GM12875 (cell line): ENCODE measurements at regions not wholly inside any gene's neighbourhood (a gene's known extent, or its start where the extent isn't known, plus 50 kb on each side); places are given as distances from the start of the nearest gene placed in this dataset.

ENCODE experiments used
- H3K4me3 ChIP-seq: one replicate; pipeline ENCODE4 v1.5.1; 2011; ENCODE audit warnings: low read depth, low read length, control low read depth
- TF ChIP-seq, protein P1 (sequence below): IDR thresholded peaks from 2 replicates; pipeline ENCODE4 v1.5.1; 2011; ENCODE audit warnings: low read depth, mild to moderate bottlenecking, control low read depth, inconsistent platforms, low read length, moderate library complexity, borderline replicate concordance; ENCODE audit not compliant: insufficient read depth

GRCh38 chr1:157419845-157420542 is 132.3 kb downstream of the FCRL5 start:
- H3K4me3 ChIP-seq = no peak overlapping the region
- TF ChIP-seq, protein P1, sequence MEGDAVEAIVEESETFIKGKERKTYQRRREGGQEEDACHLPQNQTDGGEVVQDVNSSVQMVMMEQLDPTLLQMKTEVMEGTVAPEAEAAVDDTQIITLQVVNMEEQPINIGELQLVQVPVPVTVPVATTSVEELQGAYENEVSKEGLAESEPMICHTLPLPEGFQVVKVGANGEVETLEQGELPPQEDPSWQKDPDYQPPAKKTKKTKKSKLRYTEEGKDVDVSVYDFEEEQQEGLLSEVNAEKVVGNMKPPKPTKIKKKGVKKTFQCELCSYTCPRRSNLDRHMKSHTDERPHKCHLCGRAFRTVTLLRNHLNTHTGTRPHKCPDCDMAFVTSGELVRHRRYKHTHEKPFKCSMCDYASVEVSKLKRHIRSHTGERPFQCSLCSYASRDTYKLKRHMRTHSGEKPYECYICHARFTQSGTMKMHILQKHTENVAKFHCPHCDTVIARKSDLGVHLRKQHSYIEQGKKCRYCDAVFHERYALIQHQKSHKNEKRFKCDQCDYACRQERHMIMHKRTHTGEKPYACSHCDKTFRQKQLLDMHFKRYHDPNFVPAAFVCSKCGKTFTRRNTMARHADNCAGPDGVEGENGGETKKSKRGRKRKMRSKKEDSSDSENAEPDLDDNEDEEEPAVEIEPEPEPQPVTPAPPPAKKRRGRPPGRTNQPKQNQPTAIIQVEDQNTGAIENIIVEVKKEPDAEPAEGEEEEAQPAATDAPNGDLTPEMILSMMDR = no peak

- H3K4me3 ChIP-seq = no peak overlapping the region
- TF ChIP-seq, protein P1 = no peak
These were observed 133.7 kb downstream of the FCRL5 start for GRCh38 chr1:157418659-157419058.

GRCh38 chr1:157418231-157418630 is 134.1 kb downstream of the FCRL5 start:
- TF ChIP-seq, protein P1 = no peak

GRCh38 chr1:157415661-157416060 is 136.7 kb downstream of the FCRL5 start:
- TF ChIP-seq, protein P1 = no peak
- no peak overlapping the region for H3K4me3 ChIP-seq

More at GRCh38 chr1:157418231-157418630, 134.1 kb downstream of the FCRL5 start:
- no peak overlapping the region for H3K4me3 ChIP-seq

GRCh38 chr1:157412308-157412707 is 140.0 kb downstream of the FCRL5 start:
- TF ChIP-seq, protein P1 = no peak

DNA sequence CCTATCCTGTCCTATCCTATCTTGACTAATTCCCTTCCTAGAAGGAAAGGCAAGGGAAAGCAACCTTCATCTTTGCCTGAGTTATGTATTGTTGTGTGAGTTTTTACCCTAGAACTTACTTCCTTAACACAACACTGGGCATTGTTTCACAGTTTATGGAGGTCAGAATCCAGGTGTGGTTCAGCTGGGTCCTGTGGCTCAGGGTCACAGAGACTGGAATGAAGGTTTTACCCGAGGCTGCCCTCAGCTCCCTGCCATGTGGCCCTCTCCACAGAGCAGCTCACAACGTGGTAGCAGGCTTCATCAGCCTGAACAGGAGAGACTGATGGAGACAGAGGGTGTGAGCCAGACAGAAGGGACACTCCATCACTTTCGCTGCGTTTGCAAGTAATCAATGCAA is 140.5 kb downstream of the FCRL5 start:
- TF ChIP-seq, protein P1 = no peak
- H3K4me3 ChIP-seq = no peak overlapping the region

More at GRCh38 chr1:157412308-157412707, 140.0 kb downstream of the FCRL5 start:
- H3K4me3 ChIP-seq = no peak overlapping the region

GRCh38 chr1:157411064-157411463 is 141.3 kb downstream of the FCRL5 start:
- H3K4me3 ChIP-seq = no peak overlapping the region
- TF ChIP-seq, protein P1 = no peak
